ENCODE measurements at regions not wholly inside any gene's neighbourhood (a gene's known extent, or its start where the extent isn't known, plus 50 kb on each side); places are given as distances from the start of the nearest gene placed in this dataset.

- TF ChIP-seq CTCF (IDR thresholded peaks at IDR 0.05), result no peak
- no peak for TF ChIP-seq SIN3A (IDR thresholded peaks at IDR 0.05; ENCODE audit: borderline replicate concordance, insufficient read depth, low read depth, low read length)
- TF ChIP-seq POLR2AphosphoS5 (IDR thresholded peaks at IDR 0.05; ENCODE audit: low read depth, low read length), result no peak
Observed at GRCh38 chr9:16320338-16320902, 550.0 kb downstream of the BNC2 start.
